GM19193 (cell line): ENCODE measurements at regions not wholly inside any gene's neighbourhood (a gene's known extent, or its start where the extent isn't known, plus 50 kb on each side); places are given as distances from the start of the nearest gene placed in this dataset.

Experiments
- POLR2A ChIP-seq: IDR thresholded peaks from 4 replicates; pipeline ENCODE4 v1.6.1; 2011; ENCODE audit not compliant: insufficient read depth, insufficient read length; ENCODE audit errors: extremely low read depth

DNA sequence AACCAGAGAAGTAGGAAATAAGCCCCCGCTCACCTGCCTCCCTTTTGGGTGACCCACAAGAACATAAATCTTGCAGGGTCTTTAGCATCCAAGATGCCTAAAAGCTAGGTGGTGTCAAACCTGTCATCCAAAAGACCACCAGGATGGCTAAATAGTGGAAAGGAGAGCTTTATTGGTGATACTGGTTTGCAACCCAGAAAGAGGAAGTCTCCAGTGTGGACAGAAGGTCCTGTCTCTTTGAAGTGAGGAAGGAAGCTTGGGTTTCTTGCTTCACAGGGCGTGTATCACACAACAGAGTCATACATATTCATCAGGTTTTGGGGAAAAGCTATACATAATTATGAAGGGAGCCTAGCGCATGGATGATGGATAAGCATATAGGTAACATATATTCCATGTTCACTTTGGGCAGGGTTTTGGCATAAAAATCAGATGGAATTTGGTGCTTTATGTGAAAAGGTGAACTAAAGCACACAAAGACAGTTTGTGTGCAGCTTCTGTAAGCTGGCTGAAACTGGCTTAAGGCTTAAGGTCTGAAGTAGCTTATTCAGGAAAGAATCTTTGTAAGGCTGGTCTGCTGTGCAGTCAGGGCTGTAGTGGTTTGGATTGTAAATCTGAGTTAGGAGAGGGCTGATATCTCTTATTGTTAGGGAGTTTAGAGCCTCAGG, 68.4 kb upstream of the EPCAM start:
- TF ChIP-seq POLR2A, result no peak

DNA sequence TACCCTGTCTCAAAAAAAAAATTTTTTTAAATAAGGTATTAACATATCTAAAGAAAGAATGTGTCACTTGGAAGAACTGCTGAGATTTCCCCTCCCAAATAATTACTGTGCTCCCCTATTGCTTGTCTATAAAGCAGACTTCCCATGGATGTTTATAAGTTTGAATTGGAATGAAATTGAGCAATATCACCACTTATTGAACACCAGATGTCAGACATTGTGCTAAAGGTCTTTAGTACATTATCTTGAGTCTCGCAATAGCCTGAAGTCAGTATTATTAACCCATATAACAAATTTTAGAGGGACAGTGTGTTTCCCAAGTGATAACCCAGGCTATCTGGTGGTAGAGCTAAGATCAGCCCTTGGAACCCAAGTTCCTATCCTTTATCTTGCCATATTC, 69.0 kb upstream of the EPCAM start:
- no peak for TF ChIP-seq POLR2A

DNA sequence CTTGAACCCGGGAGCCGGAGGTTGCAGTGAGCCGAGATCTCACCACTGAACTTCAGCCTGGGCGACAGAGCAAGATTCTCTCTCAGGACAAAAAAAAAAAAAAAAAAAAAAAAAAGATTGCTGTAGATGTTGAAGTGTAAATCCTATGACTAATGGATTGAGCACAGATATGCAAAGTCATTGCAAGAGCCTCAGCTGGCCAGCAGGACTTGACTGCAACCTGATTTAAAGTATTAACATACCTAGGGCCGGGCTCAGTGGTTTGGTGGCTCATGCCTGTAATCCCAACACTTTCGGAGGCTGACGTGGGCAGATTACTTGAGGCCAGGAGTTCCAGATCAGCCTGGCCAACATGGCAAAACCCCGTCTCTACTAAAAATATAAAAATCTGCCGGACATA, 69.6 kb upstream of the EPCAM start:
- TF ChIP-seq POLR2A, result no peak

DNA sequence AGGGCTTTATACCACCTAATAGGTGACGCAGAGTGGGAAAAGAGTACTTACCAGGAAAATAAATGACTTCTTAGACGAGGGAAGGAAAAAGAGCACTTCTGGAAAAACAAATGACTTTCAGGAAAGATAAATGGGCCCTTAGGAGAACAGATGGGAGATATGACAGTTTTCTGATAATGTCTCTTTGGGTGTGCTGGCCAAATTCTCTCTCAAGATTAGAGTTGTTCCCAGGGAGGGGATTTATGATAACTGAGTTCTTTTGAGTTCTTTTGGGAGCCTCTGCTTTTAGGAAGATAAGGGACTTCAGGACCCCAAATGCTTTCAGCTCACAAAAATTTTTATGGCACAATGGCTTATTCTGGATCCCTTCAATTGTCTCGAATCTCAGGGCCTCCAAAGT, 70.3 kb upstream of the EPCAM start:
- TF ChIP-seq POLR2A, result no peak

DNA sequence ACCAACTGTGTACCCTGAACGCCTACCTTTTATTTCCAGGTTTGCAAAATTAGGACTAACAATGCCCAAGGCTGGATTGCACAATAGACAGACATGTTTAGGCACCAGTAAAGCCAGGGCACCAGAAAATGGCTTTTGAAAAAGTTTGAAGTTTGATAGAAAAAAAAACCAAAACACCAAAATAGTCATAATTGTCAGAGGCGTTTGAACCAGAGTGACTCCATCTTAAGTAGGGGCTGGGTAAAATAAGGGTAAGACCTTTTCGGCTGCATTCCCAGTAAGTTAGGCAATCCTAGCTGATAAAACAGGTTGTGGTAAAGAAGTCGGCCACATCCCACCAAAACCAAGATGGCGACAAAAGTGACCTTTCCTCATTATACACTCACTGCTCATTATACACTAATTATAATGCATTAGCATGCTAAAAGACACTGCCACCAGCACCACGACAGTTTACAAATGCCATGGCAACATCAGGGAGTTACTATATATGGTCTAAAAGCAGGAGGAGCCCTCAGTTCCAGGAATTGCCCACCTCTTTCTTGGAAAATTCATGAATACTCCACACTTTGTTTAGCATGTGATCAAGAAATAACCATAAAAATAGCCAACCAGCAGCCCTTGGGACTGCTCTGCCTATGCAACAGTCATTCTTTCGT, 71.2 kb upstream of the EPCAM start:
- no peak for TF ChIP-seq POLR2A

DNA sequence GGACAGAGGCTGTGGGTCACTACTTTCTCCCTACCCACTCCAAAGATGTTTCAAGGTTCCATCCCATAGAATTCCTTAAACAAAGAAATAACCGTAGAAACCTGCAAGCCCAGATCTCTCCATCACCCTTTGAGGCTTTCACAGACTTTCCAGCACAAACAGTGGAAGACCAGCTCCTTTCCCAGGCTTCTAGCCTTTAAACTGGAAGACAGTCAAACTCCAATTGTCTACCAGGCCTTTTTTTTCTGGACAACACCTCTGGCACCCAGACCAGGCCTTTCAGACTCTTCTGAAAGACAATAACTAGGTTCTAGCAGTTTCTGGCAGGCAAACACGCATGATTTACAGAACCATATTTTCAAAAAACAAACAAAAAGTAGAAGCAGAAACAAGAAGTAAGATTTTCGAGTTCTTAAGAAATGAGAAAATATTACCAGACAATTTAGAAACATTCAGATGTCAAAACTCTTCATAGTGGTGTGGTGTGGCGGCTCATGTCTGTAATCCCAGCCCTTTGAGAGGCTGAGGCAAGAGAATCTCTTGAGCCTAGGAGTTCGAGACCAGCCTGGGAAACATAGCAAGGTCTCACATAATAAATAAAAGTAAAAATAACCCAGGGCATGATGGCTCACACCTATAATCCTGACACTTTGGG, 73.0 kb upstream of the EPCAM start:
- TF ChIP-seq POLR2A, result no peak

DNA sequence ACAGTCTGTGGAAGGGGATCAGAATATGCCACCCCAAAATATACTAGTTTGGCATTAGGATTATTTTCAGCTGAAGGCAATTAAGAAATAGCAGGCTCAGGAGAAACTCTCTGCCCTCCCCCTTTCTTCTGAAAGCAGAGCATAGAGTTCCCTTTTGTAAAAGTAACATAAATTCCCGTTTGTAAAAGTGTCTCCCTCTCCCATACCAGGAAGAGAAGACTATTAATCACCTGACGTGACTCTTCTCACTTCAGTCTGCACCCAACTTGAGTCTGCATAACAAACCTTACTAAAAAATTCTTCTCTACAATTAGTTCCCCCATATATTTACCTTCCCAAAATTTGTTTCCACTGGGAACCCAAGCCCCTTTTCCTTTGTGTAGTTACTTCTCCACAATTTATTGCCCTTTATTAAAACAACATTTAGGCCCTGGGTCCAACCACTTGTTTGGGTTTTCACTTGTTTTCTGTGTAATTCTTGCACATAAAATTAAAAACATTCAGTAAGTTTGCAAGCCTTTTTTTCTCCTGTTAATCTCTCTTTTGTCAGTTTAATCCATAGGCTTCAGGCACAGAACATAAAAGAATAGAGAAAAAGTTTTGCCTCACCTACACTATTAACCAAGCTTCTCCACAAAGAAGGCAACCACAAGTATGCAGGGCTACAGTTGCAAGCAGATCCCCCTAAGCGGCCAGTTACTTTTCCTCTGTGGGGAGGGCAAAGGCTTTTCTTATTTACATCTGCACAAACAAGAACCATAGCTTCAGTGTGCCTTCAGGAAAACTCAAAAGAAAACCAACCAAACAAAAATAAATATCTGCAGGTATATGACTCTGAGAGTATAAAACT, 73.8 kb upstream of the EPCAM start:
- TF ChIP-seq POLR2A, result no peak

DNA sequence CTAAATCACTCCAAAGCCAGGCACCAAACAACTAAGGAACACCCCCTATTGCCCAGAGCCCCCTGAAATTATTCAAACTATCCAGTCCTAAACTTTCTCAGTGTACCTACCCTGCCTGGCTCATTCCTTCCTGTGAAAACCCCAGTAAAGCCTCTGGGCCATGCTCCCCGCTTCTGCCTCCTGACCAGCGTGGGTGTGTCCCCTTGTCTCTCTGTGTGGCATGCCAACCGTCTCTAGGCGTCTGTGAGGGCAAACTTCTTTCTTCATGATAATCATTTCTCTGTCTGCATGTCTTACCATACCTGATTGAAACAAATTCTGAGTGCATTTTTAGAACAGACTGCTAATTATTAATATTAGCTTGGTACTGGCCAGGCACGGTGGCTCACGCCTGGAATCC, 75.1 kb upstream of the EPCAM start:
- TF ChIP-seq POLR2A, result no peak

DNA sequence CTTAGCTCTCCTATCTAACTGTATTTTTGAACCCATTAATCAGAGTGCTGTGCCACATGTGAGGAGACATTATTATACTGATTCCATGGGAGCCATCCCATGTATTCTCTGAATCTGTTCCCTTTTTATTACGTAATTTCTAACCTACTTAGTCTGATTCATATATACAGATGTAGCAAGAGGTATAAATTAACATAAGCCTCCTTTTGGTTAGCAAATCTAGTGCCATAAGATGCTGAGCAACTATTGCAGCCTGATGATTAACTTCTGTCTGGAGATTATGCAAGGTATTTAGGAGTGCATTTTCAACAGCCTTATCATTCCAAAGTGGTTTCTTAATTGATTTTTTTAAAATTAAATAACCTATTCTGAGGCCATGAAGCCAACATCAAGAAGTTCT, 80.2 kb upstream of the EPCAM start:
- TF ChIP-seq POLR2A, result no peak

DNA sequence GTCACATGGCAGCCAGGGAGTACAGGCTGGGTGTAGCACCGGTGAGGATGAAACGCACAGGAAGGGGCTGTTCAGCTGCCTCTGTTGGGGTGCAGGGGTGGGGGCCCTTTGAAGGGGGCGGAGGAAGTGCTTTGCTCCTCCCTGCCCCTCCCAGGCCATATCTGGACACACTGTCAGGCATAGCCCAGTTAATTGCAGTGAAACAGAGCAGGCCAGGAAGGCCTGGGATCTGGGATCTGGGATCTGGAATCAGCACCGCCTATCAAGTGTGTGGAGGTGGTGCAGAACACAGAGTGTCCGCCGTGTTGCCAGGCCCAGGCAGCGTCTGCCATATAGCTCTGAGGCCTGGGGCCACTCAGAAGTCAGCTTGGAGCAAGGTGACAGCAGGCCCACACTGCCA, 85.5 kb upstream of the EPCAM start:
- TF ChIP-seq POLR2A, result no peak

DNA sequence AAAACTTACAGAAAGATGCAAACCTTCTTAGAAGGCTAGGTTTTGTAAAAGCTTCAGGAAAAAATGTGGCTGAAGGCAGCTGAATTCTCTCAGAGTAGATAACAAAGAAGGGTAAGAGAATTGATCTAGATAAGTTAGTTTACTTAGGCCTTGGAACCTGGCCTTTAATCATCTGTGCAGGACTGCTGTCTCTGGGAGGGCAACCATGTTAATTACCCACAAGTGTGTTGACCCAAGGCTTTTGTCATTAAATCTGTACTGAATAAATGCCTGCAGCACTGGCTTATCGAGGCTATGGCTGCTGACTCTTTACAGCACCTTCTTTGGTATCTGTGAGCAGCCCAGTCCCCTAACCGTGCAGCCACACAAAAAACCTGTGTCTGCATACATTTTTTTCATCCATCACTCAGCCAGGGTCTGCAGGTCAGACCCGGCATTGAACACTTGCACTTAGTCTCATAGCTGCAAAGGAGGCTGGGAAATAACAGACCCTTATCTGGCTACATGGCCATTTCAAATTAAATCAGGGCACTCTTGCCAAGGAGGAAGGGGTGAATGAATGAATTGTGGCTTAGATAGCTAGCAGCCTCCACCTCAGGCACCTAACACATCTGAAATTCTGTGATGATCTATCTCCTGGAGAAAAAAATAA, 86.4 kb upstream of the EPCAM start:
- no peak for TF ChIP-seq POLR2A

DNA sequence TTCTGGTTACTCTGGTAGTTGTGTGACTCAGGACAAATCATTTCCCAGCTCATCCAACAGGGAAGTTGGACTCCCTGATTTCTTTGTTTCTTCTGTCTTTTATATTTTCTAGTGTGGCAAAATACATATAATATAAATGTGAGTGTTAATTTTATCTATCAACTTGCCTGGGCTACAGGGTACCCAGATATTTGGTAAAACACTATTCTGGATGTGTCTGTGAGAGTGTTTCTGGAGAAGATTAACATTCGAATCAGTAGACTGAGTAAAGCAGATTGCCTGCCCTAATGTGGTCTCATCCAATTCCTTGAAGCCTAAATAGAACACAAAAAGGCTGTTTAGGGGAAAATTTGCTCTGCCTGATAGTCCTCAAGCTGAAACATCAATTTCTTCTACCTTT, 91.1 kb upstream of the EPCAM start:
- no peak for TF ChIP-seq POLR2A

DNA sequence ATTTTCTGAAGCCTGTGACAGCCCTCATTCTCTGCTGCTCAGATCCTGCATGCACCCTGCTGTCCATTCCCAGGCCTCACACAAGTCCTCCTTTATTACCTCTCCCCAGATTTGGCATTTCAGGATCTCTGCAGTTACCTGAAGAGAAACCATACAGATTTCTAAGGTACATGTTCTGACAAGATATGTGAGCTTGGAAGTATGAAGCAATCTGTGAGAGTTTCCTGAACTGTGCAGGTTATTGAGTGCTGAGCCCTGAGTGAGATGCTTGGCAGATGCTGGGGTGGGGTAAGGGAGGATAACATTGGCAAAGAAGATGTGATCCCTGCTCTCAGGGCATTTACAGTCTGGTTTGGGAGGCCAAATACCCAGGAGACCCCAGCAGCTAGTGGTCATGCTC, 91.9 kb upstream of the EPCAM start:
- TF ChIP-seq POLR2A, result no peak

DNA sequence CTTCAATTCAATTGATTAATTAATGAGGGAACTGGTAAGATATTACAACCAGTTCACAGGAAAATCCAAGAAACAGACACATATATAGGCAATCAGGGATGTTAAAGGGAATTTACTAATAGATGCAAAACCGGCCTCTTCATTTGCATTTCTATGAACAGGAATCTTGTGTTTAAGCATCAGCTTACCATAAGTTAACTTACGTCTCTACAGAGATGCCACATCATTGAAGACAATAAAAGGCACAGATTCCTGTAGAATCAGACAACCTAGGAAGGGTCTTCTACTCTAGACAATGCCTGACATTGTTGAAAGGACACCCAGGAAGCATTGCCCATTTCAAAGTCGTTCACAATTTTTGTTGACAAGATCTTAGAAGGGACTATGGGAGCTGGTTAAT, 93.0 kb upstream of the EPCAM start:
- no peak for TF ChIP-seq POLR2A
